GM18517 (cell line): ENCODE measurements at regions not wholly inside any gene's neighbourhood (a gene's known extent, or its start where the extent isn't known, plus 50 kb on each side); places are given as distances from the start of the nearest gene placed in this dataset.
"Not testable (repeated sequence)": the region's sequence is repeated elsewhere in the genome, so short reads cannot be mapped to it uniquely, and the experiment has no call there.

Experiments used
- ATAC-seq: cut with Tn5 transposase; IDR thresholded peaks from one replicate; pipeline ENCODE4 v1.9.1; 2021; ENCODE audit warnings: mild to moderate bottlenecking, moderate library complexity; ENCODE audit not compliant: unreplicated experiment

GRCh38 chr15:30688684-30689083 is 62.8 kb downstream of the ARHGAP11B start:
- ATAC-seq, result not testable (repeated sequence)

- not testable (repeated sequence) for ATAC-seq
Observed at GRCh38 chr15:30690153-30690552, 64.2 kb downstream of the ARHGAP11B start.

- ATAC-seq, result not testable (repeated sequence)
Observed at GRCh38 chr15:30695811-30696210, 69.9 kb downstream of the ARHGAP11B start.

GRCh38 chr15:30696439-30697314 is 70.7 kb downstream of the ARHGAP11B start:
- peak; percentile 60 for ATAC-seq

GRCh38 chr15:30697315-30697685 is 71.4 kb downstream of the ARHGAP11B start:
- peak; percentile 54 for ATAC-seq

GRCh38 chr15:30700006-30700597 is 74.2 kb downstream of the ARHGAP11B start:
- ATAC-seq, result not testable (repeated sequence)

GRCh38 chr15:30707976-30708685 is 82.2 kb downstream of the ARHGAP11B start:
- not testable (repeated sequence) for ATAC-seq

GRCh38 chr15:30708809-30709208 is 82.9 kb downstream of the ARHGAP11B start:
- ATAC-seq, result not testable (repeated sequence)

GRCh38 chr15:30718038-30718643 is 92.2 kb downstream of the ARHGAP11B start:
- ATAC-seq, result not testable (repeated sequence)

- not testable (repeated sequence) for ATAC-seq
Observed at GRCh38 chr15:30719363-30719762, 93.4 kb downstream of the ARHGAP11B start.

GRCh38 chr15:30720825-30721224 is 94.9 kb downstream of the ARHGAP11B start:
- not testable (repeated sequence) for ATAC-seq

- not testable (repeated sequence) for ATAC-seq
Observed at GRCh38 chr15:30721529-30721928, 95.6 kb downstream of the ARHGAP11B start.

- ATAC-seq, result not testable (repeated sequence)
Observed at GRCh38 chr15:30723540-30724175, 97.7 kb downstream of the ARHGAP11B start.

GRCh38 chr15:30729880-30730590 is 104.1 kb downstream of the ARHGAP11B start:
- ATAC-seq, result not testable (repeated sequence)

GRCh38 chr15:30730633-30731032 is 104.7 kb downstream of the ARHGAP11B start:
- not testable (repeated sequence) for ATAC-seq

GRCh38 chr15:30732100-30732499 is 106.2 kb downstream of the ARHGAP11B start:
- ATAC-seq, result not testable (repeated sequence)

- not testable (repeated sequence) for ATAC-seq
Observed at GRCh38 chr15:30735884-30736564, 110.1 kb downstream of the ARHGAP11B start.

GRCh38 chr15:30742796-30743195 is 116.9 kb downstream of the ARHGAP11B start:
- ATAC-seq, result not testable (repeated sequence)

- ATAC-seq, result not testable (repeated sequence)
Observed at GRCh38 chr15:30749048-30749447, 123.1 kb downstream of the ARHGAP11B start.
